Right renal pelvis (tissue), 4 donors: ENCODE measurements at regions not wholly inside any gene's neighbourhood (a gene's known extent, or its start where the extent isn't known, plus 50 kb on each side); places are given as distances from the start of the nearest gene placed in this dataset.
"Not testable (repeated sequence)": the region's sequence is repeated elsewhere in the genome, so short reads cannot be mapped to it uniquely, and the experiment has no call there.

Experiments used
- DNase-seq, 4 donors: peaks; one replicate each; pipeline ENCODE4 v3.0.0-alpha.2; 2013; ENCODE audit warnings: low read depth in 4 of 4, low spot score in 3 of 4, missing footprints in 1 of 4

DNA sequence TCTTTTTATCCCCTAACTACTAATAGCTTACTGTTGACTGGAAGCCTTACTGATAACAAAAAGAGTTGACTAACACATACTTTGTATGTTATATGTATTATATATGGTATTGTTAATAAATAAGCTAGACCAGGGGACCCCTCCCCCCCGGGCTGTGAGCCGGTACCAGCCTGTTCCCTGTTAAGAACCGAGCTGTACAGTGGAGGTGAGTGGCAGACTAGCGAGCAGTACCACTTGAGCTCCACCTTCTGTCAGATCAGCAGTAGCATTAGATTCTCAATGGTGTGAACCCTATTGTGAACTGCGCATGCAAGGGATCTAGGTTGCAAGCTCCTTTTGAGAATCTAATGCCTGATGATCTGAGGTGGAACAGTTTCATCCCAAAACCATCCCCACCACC, 377.0 kb downstream of the IPMK start:
- DNase-seq, result no peak

DNA sequence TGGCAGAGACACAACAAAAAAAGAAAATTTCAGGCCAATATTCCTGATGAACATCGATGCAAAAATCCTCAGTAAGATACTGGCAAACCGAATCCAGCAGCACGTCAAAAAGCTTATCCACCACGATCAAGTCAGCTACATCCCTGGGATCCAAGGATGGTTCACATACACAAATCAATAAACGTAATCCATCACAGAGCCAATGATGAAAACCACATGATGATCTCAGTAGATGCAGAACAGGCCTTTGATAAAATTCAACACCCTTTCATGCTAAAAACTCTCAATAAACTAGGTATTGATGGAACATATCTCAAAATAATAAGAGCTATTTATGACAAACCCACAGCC, 382.1 kb downstream of the IPMK start:
- not testable (repeated sequence) for DNase-seq

DNA sequence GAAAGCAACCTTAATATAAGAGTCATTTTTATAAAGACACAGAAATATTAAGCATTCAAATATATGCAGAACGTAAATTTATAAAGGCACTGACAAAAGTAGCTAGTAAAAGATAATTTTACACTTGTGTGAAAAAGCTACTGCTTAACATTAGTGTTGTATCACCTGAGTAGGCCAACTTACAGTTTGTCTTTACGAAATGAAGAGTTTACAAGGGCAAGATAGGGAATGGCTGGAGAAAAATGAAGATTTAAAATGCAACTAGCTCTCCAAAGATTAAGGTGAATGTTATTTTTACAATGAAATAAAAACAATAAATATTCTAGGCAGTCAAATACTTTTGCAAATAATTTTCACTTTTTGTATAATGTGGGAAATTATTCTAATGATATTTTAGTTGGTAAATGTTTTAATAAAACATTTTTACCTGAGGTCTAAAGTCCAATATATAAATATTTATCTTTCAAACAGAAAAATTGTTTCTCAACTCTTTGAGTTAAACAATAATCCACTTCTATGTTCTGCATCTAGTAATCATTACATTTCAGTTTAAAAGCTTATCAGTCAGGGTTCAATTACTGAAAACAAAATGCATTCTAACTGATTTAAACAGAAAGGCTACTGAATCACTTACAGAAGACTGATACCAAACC, 382.6 kb downstream of the IPMK start:
- DNase-seq, result no peak

DNA sequence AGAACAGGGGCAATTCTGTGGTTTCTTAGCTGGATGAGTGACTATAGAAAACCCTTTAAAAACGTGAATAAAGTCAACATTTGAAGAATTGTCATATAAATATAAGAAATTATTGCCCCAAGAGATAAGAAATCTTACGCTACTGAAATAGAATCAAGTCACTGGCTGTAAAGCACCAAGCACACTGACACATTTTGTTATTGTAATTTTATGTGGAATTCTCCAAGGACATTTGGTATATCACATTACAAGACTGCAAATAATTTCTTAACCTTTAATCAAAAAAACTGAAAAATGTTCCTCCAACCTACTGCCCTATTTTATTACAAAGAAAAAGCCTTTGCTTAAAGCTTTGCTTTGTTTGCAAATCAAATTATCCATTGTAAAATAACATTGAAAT, 383.3 kb downstream of the IPMK start:
- DNase-seq, result no peak

DNA sequence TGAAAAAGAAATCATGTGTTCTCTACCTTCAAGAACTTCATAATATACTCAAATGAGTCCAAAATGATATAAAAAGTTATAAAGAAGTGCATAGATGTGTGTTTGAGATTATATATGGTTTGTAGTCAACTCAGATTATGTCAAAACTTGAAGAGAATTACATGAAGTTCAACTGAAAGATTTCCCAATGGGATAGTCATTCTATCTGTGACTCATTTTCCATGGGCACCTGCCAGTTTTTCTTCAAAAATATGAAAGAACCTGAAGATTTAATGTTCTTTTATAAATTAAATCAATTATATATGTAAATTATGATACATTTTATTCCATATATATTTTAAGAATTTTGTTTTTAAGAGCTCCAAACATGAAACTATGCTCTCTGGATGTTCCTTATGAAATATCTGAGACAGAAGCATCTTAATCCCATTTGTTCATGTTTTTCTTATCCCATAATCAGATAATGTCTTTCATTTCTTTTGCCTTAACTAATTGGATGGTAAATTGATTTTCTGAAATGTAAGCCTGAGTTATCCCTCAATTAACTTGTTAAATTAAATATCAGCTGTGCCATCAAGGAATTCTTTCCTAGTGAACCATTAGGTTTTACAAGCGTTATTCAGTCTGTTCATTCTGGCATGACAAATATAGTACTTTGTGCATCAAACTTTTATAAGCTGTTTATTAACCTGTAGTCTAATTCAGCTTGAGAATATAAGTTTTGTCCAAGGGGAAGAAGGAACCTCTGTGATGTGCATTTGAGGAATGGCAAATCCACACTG, 387.1 kb downstream of the IPMK start:
- DNase-seq, result no peak

DNA sequence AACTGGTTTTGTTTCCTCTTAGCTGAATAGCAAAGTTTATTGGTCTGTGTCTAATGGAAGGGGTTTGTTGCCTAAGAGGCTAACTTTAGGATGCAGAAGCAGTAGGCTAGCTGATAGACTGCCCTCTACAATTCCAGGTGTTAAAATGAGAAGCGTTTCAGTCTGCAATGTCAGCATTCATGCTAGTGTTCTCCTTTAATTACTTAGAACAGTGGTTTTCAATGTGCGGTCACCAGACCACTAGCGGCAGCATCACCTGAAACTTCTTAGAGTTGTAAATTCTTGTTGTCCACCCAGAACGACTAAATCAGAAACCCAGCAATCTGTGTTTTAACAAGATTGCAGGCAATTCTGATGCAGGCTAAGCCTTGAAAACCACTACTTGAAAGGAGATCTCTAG, 392.9 kb downstream of the IPMK start:
- DNase-seq, result no peak

DNA sequence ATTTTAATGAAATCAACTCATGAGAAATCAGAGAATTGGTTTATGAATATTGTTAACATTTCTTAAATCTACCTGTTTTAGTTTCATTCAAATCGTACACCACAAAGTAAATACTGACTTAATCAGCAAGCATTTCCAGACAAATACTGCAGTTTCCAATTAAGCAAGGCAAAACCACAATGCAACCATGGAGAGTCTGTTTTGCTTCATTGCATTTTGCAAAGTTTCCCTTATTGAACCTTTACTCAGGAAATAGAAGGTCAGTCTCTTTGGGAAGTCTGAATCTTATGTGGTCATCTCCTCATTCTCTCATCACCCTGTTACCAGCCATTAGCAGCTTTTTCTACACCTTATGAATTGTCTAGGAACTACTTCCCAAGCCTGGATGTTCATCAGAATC, 400.5 kb downstream of the IPMK start:
- no peak for DNase-seq

DNA sequence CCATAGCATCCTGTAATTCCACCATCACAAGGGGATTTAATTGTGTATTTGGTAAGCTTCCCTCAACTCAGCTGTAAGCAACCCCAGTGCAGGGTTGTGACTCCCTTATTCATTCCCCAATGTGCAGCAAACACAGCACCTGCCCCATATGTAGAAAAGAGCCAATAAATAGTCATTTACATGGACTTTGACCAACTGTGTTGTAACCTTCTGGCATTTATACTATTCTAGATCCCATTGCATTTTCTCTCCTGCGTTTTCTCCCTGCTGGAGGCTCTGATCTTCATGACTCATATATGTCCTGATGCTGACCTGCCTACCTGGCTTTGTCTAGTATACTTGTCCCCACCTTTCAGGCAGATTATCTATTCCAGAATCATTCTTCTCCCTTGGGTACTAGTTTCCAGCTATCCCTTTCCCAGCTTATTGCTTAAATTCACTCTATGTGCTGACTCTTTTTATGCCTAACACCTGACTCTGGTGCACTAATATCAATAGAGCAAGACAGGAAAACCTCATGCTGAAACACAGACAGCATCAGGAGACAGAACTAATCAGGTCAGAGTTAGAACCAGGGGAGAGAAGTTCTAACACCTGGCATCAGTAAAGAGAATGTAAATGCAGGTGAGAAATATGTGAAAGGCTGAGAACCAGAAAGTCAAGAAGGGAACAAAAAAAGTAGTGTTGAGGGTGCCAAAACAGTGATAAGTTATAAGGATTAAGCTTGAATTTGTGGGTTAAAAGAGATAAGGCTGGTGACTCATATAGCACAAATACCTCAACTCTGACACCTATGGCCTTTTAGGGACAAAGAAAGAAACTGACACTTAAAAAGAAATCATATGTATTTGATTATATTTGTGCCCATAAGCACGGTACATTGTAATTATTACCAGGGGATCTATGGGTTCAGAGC, 402.7 kb downstream of the IPMK start:
- no peak for DNase-seq

DNA sequence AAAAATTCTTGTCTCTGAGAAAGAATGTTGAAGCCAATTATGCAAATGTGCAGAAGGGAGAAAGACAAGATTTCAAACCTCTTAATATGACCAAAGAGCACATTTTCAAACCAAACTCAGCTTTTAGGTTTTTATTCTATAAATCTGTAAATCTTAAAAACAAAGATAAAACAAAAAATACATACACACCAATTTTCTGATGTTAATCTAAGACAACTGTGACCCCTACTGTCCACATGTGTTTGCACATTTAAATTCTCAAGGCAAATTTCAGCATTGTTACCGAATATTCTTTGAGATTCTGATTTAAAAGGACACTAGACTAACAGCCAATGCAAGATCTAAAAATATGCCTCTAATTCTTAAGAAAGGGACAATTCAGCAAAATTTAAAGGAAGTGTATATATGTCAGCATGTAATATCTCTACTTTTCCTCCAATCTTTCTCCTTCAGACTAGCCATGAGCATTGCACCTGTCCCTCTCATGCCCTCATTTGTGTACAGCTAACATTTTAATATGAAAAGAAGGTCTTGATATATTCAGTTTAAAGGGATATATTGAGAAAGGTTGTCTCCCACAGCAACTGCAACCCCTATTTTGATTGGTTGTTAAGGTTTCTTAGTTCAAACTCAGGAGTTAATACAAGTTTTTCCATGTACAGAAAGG, 417.9 kb downstream of the IPMK start:
- no peak for DNase-seq

DNA sequence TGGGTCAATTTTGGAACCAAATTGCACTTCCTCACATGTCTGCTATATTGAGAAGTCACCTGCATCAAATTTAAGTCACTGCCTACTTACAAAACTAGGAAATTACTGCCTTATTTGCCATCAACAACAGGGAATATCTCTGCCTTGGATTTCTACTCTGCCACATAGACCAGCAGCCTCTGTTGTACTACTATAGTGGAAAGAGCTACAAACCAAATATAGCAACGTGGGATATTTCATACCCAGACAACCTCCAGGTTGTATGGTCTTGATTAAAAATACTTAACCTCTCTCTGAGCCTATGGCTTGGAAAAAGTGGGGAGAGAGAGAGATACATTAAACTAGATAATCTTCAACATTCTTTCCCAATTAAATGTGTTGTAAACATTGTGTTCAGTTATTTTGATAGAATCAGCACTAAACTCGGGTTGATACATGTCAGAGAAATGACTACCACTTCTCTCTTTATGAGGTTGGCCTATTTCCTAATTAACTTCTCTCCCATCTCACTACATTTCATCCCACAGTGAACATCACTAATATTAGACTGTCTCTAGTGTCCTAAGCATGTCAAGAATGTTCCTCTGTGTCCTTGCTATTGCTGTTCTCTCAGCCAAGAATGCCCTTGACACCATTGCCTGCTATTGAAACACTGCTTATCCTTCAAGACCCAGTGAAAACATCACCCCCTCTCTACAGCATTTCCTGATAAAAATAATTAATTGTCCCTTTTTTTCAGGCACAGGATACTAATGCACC, 421.2 kb downstream of the IPMK start:
- DNase-seq, result no peak

DNA sequence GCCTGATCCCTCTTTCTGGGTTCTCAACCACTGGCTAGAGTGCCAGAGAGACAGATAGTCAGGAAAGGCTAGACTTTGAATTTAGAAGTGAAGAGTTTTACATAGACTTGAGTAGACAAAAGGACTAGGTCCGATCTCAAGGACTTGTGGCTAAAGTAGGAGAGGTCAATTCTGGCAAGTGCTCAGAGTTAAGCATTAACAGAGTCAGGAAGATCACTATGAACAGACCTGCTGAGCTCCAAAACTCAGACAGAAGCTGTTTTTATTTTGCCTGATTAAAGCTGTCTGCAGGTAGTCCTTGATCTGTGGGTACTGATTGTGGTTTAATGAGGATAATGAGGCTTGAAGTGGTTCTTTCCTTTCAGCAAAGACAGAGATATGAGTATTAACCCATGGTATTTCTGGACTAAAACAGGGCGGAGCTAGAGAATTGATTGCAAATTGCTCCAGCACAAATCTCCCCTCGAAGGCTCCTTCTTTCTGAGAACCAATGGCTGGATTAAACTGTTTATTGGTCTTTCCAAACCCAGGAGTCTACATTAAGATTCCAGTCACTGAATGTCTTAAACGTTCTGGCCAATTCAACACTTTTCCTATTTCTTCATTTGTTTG, 423.2 kb downstream of the IPMK start:
- no peak for DNase-seq

DNA sequence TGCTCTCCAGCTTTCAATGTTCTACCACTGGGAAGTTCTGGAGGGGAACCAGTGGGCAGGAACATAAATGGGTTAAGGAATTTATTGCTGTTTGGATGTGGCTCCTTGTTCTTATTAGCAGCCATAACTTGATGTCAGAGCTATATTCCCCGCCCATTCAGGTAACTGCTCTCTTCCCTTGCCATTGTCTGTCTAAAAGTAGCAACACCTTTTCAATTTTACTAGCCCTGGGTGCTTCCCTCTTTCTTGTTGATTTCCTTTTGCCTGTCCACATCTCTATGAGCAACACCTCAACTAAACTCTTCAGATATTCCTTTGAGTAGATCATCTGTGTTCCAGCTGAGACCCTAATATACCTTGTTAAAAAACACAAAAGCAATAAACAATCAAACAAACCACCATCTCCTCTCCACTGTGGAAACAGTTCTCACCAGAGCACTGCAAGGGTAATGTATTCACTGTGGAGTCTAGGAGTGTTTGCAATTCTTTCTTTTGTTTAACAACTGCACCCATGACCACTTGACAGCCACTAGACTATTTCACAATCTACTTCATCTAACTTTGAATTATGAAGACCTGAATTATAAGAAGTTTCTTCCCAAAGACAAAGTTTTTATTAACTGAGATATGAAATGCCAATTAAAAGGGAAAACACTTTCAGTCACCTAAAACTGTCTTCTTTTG, 436.7 kb downstream of the IPMK start:
- DNase-seq, result no peak

DNA sequence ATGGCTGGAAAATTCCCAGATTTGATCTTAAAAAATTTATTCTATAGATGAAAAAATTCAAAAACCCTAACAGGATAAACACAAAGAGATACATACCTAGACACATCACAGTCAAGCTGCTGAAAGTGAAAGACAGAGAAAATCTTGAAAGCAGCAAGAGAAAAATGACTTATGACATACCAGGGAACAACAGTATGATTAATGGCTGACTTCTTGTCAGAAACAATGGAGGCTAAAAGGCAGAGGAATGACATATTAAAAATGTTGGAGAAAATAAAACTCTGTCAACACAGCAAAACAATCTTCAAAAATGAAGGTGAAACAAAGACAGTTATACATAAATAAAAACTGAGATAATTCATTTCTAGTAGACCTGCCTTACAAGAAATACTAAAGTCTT, 442.7 kb downstream of the IPMK start:
- no peak for DNase-seq

DNA sequence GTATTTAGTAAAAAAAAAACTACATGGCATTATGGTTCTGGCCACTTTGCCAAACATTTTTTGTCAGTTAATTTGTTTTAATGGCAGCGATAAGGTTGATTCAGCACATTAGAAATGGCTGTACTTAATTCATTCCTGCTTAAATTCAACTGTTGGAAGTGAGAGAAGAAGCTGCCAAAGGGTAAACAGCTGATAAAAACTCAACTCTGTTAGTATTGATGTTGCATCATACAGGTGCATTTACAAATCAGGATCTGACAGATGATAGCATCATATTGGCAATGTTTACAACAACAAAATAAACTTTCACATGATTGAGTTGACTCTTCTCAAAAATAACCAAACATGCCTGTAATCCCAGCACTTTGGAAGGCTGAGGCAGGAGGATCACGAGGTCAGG, 444.3 kb downstream of the IPMK start:
- DNase-seq, result no peak

DNA sequence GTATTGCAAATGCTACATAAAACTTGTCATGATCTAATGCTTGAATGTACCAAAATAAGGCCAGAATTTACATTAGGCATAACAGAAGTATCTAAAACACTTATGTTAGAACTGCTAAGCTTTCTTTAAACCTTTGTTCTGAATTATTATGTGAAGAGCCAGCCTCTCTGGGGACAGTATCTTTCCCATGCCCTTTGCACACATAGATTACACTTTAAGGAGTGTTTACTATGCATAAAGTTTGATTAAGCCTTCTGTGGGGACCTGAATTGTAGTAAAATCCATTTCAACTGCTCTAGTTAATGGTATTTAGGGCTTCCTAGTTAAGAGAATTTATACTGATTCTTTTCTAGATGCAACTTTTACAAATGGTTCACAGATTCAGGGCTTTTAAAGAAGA, 444.7 kb downstream of the IPMK start:
- no peak for DNase-seq

DNA sequence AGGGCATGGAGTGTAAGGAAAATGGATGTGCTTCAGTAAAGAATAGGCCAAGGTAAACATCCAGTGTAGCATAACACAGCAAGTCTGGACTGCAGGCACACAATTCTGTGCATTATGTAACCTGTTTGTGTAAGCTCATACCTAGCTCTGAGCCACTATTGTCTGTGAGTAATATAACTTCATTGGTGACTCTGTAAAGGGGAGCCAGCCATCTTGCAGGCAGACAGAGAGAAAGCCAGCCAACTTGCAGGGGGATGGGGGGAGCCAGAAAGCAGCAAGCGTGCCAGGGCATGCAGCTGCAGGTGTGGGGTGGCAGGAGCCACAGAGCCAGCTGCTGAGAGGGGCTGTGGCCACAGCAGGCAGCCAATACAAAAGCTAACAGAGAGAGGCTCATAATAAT, 449.2 kb downstream of the IPMK start:
- DNase-seq, result no peak

DNA sequence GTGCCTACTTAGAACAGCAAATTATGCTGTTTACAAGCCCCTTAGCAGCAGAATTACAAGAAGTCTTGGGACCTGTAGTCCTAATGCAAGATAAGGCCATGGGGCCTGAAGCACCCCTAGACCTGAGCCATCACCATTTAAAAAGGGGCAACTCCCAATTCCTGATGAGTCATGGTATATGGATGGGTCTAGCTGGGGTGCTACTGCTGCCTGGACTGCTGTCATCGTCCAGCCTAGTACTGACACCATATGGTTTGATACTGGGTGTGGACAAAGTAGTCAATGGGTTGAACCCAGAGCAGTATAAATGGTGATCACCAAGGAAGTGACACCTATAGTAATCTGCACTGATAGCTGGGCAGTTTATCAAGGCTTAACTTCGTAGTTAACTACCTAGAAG, 450.0 kb downstream of the IPMK start:
- DNase-seq, result no peak

DNA sequence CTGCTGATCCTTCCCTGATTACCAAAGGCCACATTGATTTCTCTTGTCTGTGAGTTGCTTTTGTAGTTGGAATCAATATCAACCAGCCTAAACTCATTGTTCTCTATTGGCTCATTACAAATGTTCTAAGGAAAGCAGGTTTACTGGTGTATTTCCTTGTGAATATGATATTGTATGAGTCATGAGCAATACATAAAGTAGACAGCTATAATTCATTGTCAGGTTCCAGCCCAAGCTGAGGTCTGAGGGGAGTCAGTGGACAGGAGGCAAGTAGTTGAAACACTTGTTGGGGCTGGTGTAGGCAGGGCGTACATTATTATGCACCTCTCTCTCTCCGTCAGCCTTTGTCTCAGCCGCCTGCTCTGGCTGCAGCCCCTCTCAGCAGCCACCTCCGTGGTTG, 451.7 kb downstream of the IPMK start:
- DNase-seq, result no peak

DNA sequence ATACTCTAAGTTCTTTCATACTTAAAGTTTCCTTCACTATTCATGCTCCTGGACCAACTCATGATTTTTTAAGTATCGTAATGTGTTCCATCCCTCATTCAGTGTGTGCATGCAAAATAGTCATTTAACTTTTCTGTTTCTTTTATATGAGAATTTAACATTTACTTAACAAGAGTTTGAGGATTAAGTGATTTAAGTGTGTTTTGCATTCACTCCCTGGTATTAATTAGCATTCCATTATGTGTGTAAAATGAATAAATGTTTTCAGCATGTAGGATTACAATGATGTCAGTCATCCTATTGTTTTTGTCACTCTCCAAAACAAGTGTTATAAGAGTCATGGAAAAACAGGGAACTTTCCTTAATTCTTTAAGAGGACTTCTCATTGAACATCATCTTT, 457.7 kb downstream of the IPMK start:
- DNase-seq, result no peak
